SU-DHL-6 (cell line): ENCODE measurements at regions not wholly inside any gene's neighbourhood (a gene's known extent, or its start where the extent isn't known, plus 50 kb on each side); places are given as distances from the start of the nearest gene placed in this dataset.

Source experiments
- CTCF ChIP-seq: fragments of 200-600 bp; sonication (generic); IDR thresholded peaks from one replicate; pipeline ENCODE4 v1.5.1; 2017; ENCODE audit warnings: antibody characterized with exemption, mild to moderate bottlenecking, low read length, moderate library complexity; ENCODE audit not compliant: insufficient read depth, poor library complexity, severe bottlenecking
- EZH2phosphoT487 ChIP-seq: fragments of 200-600 bp; sonication (generic), shearing (Covaris generic); conservative IDR thresholded peaks from 2 replicates; pipeline ENCODE4 v1.6.1; 2018; ENCODE audit warnings: mild to moderate bottlenecking, antibody characterized with exemption, low read length, moderate library complexity, mixed read lengths

GRCh38 chr15:62758126-62758951, 284.2 kb upstream of the TPM1 start:
- TF ChIP-seq CTCF, result no peak
- TF ChIP-seq EZH2phosphoT487, result no peak
